Fibroblast of lung (primary cell): ENCODE measurements at regions not wholly inside any gene's neighbourhood (a gene's known extent, or its start where the extent isn't known, plus 50 kb on each side); places are given as distances from the start of the nearest gene placed in this dataset.

Source experiments
- EZH2 ChIP-seq: IDR thresholded peaks from 2 replicates; pipeline ENCODE4 v1.5.1; 2012; ENCODE audit warnings: low read length, control low read depth, mild to moderate bottlenecking; ENCODE audit errors: missing control alignments
- TF ChIP-seq, protein P1 (sequence below), 2 donors: IDR thresholded peaks in 1 of 2; conservative IDR thresholded peaks in 1 of 2; 1 replicate in 1 of 2; 2 replicates in 1 of 2; pipeline ENCODE4 v1.5.1; 2011 to 2012; ENCODE audit warnings: low read length in 2 of 2, control low read depth in 1 of 2, inconsistent platforms in 1 of 2, low read depth in 1 of 2, mild to moderate bottlenecking in 1 of 2

DNA sequence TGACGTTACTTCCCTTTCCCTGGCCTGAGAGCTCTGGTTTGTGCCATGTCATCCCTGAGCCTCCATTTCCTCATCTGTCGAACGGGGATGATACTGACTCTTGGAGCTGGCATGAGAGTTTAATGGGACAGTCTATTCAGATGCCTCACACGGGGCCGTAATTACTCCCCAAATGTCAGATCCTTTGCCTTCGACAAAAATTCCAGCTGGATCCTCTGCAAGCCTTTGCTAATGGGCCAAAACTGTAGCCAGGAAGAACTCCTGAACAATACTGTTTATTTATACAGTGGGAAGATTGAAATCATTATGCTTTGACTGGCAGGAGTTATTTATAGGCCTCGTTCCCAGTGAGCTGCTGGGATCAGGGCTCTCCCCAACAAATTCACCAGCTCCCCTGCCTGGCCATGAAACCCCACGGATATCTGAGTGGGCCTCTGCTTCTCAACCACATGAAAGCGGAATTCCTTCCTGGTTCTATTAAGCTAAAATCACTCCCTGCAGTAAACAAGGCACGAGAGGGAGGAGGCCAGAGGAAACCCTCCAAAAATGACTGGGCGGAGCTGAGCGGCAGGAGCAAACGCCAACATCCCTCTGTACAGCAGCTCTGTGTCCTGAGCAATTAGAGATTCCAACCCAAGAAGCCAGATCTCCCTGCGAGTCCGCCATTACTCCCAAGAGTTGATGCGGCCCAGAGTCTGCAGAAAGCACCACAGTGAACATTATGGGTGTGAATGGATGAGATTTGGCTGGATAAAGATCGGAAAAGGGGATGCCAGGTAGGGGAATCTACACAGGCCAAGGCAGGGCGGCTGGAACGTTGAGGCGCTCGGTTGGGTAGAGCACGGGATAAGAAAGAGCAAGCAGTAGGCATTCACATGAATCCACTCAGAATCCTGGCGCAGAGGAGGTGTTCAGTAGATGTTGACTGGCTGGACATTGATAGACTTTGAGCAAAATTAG, 326.1 kb downstream of the BCL11B start:
- TF ChIP-seq, protein P1, sequence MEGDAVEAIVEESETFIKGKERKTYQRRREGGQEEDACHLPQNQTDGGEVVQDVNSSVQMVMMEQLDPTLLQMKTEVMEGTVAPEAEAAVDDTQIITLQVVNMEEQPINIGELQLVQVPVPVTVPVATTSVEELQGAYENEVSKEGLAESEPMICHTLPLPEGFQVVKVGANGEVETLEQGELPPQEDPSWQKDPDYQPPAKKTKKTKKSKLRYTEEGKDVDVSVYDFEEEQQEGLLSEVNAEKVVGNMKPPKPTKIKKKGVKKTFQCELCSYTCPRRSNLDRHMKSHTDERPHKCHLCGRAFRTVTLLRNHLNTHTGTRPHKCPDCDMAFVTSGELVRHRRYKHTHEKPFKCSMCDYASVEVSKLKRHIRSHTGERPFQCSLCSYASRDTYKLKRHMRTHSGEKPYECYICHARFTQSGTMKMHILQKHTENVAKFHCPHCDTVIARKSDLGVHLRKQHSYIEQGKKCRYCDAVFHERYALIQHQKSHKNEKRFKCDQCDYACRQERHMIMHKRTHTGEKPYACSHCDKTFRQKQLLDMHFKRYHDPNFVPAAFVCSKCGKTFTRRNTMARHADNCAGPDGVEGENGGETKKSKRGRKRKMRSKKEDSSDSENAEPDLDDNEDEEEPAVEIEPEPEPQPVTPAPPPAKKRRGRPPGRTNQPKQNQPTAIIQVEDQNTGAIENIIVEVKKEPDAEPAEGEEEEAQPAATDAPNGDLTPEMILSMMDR (conservative IDR thresholded peaks at IDR 0.05 in 1 of 2, IDR thresholded peaks at IDR 0.05 in 1 of 2; ENCODE audit: low read depth in 1 of 2, low read length in 2 of 2), result no peak
- no peak for TF ChIP-seq EZH2
